Caco-2 (cell line): ENCODE measurements at regions not wholly inside any gene's neighbourhood (a gene's known extent, or its start where the extent isn't known, plus 50 kb on each side); places are given as distances from the start of the nearest gene placed in this dataset.

ENCODE experiments used
- BruUV-seq: library from RNA; stranded (reverse); fragments of 400-500 nt; replicated peaks from 2 replicates; lab custom pipeline; 2021; lab: Mats Ljungman, UMichigan
- CTCF ChIA-PET: fragments of 300-600 bp; sonication (Branson Sonifier 250); formaldehyde crosslinking; loops from one replicate; lab custom pipeline; 2022; ENCODE audit warnings: antibody characterized with exemption; lab: Charles Lee
- POLR2A ChIA-PET: fragments of 300-600 bp; sonication (Branson Sonifier 250); formaldehyde crosslinking; loops from one replicate; lab custom pipeline; 2022; ENCODE audit warnings: antibody characterized with exemption; lab: Charles Lee
- DNase-seq, 2 experiments: peaks; one replicate each; pipeline versions ENCODE4 v3.0.0 to v3.0.0-alpha.2; 2020 to 2022
- H3K27me3 ChIP-seq: replicated peaks from 2 replicates; pipeline ENCODE4 v1.6.0; 2011; ENCODE audit warnings: low read length; ENCODE audit not compliant: control insufficient read depth, insufficient read depth
- H3K36me3 ChIP-seq: 2 replicates; pipeline ENCODE4 v1.5.1; 2011; ENCODE audit warnings: low read length; ENCODE audit not compliant: control insufficient read depth, insufficient read depth
- H3K4me1 ChIP-seq: fragments of 250-450 bp; sonication (Bioruptor Pico); 2 replicates; pipeline ENCODE4 v1.5.1; 2020; ENCODE audit warnings: mild to moderate bottlenecking
- H3K4me3 ChIP-seq: 2 replicates; pipeline ENCODE4 v1.5.1; 2011; ENCODE audit warnings: low read depth, mild to moderate bottlenecking, control low read depth, low read length
- H3K9me3 ChIP-seq: fragments of 250-450 bp; sonication (Bioruptor Pico); 2 replicates; pipeline ENCODE4 v1.5.1; 2020; ENCODE audit warnings: mild to moderate bottlenecking, moderate library complexity
- H3K27ac Mint-ChIP-seq: one replicate; pipeline ENCODE4 v1.8.0; 2022; ENCODE audit warnings: mixed read lengths; ENCODE audit not compliant: unreplicated experiment
- H3K27me3 Mint-ChIP-seq: one replicate; pipeline ENCODE4 v1.8.0; 2022; ENCODE audit warnings: mixed read lengths; ENCODE audit not compliant: insufficient read depth, unreplicated experiment
- H3K36me3 Mint-ChIP-seq: one replicate; pipeline ENCODE4 v1.8.0; 2022; ENCODE audit warnings: mild to moderate bottlenecking, mixed read lengths; ENCODE audit not compliant: insufficient read depth, unreplicated experiment
- H3K4me1 Mint-ChIP-seq: one replicate; pipeline ENCODE4 v1.8.0; 2022; ENCODE audit warnings: low read depth, mixed read lengths; ENCODE audit not compliant: unreplicated experiment
- H3K4me3 Mint-ChIP-seq: one replicate; pipeline ENCODE4 v1.8.0; 2022; ENCODE audit warnings: mild to moderate bottlenecking, moderate library complexity, mixed read lengths; ENCODE audit not compliant: unreplicated experiment
- H3K9me3 Mint-ChIP-seq: one replicate; pipeline ENCODE4 v1.8.0; 2022; ENCODE audit warnings: mixed read lengths; ENCODE audit not compliant: unreplicated experiment
- intact Hi-C: fragments of 100-400 bp; cut with micrococcal nuclease; formaldehyde crosslinking; loops from one replicate; pipeline ENCODE4 v1.10.0; 2022; ENCODE audit not compliant: unreplicated experiment
- TF ChIP-seq, protein P1 (sequence below), 2 experiments: fragments of 200-600 bp in 1 of 2; IDR thresholded peaks; 1 replicate in 1 of 2; 2 replicates in 1 of 2; pipeline versions ENCODE4 v1.5.1 to v1.8.0; 2011 to 2022; ENCODE audit warnings: antibody characterized with exemption in 1 of 2, control low read depth in 1 of 2, inconsistent platforms in 1 of 2, low read depth in 1 of 2, low read length in 1 of 2, mild to moderate bottlenecking in 1 of 2, moderate library complexity in 1 of 2; ENCODE audit not compliant: insufficient read depth in 1 of 2, severe bottlenecking in 1 of 2, unreplicated experiment in 1 of 2

DNA sequence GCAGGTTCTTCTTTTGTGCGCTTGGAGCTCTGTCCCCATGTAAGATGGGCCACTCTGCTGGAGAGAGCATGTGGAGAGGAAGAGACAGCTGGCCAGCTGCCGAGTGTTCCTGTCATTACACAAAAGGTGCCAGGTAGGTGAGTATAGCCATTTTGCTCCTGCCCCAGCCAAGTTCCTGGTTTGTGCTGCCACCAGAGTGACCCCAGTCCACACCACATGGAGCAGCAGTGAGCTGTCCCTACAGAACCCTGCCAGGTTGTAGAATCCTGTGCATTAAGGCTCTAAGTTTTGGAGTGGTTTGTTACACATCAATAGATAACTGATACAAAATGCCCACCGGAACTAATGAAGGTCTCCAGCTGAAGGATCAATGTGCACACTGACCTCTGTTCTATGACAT is 84.6 kb upstream of the GHITM start:
- Histone ChIP-seq H3K9me3 (peaks cover 4% of the 10 kb centered on the region), H3K4me1 (no peaks in the 10 kb centered on the region), H3K36me3 (no peaks in the 10 kb centered on the region), H3K4me3 (no peak overlapping the region), H3K27me3 (no peaks in the 10 kb centered on the region)
- no peak overlapping the region for H3K4me3 Mint-ChIP-seq
- intact Hi-C loops: loop anchor here (5.0 kb wide), 1 partner anchor 43 kb away; no protein-coding TSS in a partner anchor
- CTCF ChIA-PET: interaction anchor here (0.5 to 1.1 kb wide), 2 partner anchors 10 to 28 kb away, joined by 3 read pairs; no protein-coding TSS in a partner anchor
- TF ChIP-seq, protein P1, sequence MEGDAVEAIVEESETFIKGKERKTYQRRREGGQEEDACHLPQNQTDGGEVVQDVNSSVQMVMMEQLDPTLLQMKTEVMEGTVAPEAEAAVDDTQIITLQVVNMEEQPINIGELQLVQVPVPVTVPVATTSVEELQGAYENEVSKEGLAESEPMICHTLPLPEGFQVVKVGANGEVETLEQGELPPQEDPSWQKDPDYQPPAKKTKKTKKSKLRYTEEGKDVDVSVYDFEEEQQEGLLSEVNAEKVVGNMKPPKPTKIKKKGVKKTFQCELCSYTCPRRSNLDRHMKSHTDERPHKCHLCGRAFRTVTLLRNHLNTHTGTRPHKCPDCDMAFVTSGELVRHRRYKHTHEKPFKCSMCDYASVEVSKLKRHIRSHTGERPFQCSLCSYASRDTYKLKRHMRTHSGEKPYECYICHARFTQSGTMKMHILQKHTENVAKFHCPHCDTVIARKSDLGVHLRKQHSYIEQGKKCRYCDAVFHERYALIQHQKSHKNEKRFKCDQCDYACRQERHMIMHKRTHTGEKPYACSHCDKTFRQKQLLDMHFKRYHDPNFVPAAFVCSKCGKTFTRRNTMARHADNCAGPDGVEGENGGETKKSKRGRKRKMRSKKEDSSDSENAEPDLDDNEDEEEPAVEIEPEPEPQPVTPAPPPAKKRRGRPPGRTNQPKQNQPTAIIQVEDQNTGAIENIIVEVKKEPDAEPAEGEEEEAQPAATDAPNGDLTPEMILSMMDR (IDR thresholded peaks at IDR 0.05; ENCODE audit: insufficient read depth in 1 of 2, low read depth in 1 of 2, low read length in 1 of 2, severe bottlenecking in 1 of 2, unreplicated experiment in 1 of 2): peak in 1 of 2 experiments; percentile 14
- H3K27ac Mint-ChIP-seq: no peak overlapping the region
- POLR2A ChIA-PET: no interaction called here
- peaks cover 11% of the 10 kb centered on the region for H3K9me3 Mint-ChIP-seq
- BruUV-seq: no TSS peak
- H3K4me1 Mint-ChIP-seq: peaks cover 5% of the 10 kb centered on the region
- no peaks in the 10 kb centered on the region for H3K36me3 Mint-ChIP-seq
- H3K27me3 Mint-ChIP-seq: peaks cover 16% of the 10 kb centered on the region
- DNase-seq: no peak

DNA sequence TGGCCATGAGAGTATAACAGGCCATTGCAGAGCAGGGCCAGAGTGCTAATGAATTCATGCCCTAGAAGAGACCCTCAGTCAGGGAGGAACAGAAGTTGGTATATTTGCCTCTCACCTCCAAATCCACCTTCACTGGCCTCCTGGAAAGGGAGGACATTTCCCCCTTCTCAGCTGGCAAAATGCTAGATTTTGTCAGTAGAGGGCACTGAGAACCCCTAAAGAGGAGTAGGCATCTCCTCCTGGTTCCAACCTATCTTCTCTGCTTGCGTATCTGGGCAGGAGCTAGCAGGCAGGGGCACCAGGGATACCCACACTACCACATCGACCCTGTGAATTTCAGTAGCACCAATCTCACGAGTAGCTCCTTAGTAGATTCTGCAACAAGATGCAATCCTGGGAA is 79.8 kb upstream of the GHITM start:
- Histone ChIP-seq H3K9me3 (no peaks in the 10 kb centered on the region), H3K27me3 (peaks cover 3% of the 10 kb centered on the region; the same call in 1 of the 2 replicates), H3K4me3 (no peak overlapping the region), H3K36me3 (no peaks in the 10 kb centered on the region), H3K4me1 (no peaks in the 10 kb centered on the region)
- peaks cover 3% of the 10 kb centered on the region for H3K27me3 Mint-ChIP-seq
- DNase-seq: peak in 1 of 2 experiments; percentile 4
- H3K4me3 Mint-ChIP-seq: no peak overlapping the region
- no peaks in the 10 kb centered on the region for H3K36me3 Mint-ChIP-seq
- intact Hi-C loops: loop anchor here (1.0 to 5.0 kb wide), 2 partner anchors 38 to 146 kb away; no protein-coding TSS in a partner anchor
- POLR2A ChIA-PET: no interaction called here
- no peaks in the 10 kb centered on the region for H3K9me3 Mint-ChIP-seq
- TF ChIP-seq, protein P1 (IDR thresholded peaks at IDR 0.05; ENCODE audit: insufficient read depth in 1 of 2, low read depth in 1 of 2, low read length in 1 of 2, severe bottlenecking in 1 of 2, unreplicated experiment in 1 of 2): no peak
- BruUV-seq: no TSS peak
- no peaks in the 10 kb centered on the region for H3K4me1 Mint-ChIP-seq
- no peak overlapping the region for H3K27ac Mint-ChIP-seq
- CTCF ChIA-PET: no interaction called here

DNA sequence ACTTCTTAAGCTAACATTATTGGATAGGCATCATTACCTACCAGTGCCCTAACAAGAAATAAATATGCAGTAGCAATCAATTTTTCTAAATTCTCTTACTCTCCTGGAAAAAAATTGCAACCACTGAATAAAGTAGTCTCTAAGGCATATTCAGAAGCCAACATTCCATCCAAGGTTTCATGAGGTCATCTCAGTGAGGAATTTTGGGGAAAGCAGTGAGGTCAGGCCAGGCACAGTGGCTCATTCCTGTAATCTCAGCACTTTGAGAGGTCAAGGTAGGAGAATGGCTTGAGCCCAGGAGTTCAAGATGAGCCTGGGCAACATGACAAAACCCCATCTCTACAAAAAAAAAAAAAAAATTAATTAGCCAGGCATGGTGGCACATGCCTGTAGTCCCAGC is 75.9 kb upstream of the GHITM start:
- ChIA-PET POLR2A (no interaction called here), CTCF (no interaction called here)

More for the DNA sequence above, 75.9 kb upstream of the GHITM start:
- Mint-ChIP-seq H3K9me3 (no peaks in the 10 kb centered on the region), H3K4me3 (no peak overlapping the region), H3K4me1 (no peaks in the 10 kb centered on the region), H3K27me3 (peaks cover 10% of the 10 kb centered on the region), H3K36me3 (no peaks in the 10 kb centered on the region), H3K27ac (no peak overlapping the region)
- no peak for DNase-seq
- BruUV-seq: no TSS peak
- no peaks in the 10 kb centered on the region for H3K4me1 ChIP-seq
- H3K27me3 ChIP-seq: peaks cover 3% of the 10 kb centered on the region; the same call in 1 of the 2 replicates
- TF ChIP-seq, protein P1 (IDR thresholded peaks at IDR 0.05; ENCODE audit: insufficient read depth in 1 of 2, low read depth in 1 of 2, low read length in 1 of 2, severe bottlenecking in 1 of 2, unreplicated experiment in 1 of 2): no peak
- H3K4me3 ChIP-seq: no peak overlapping the region
- H3K36me3 ChIP-seq: no peaks in the 10 kb centered on the region
- intact Hi-C loops: no loop called here
- no peaks in the 10 kb centered on the region for H3K9me3 ChIP-seq
